ENCODE measurements at regions not wholly inside any gene's neighbourhood (a gene's known extent, or its start where the extent isn't known, plus 50 kb on each side); places are given as distances from the start of the nearest gene placed in this dataset.
A peak's percentile ranks its signal among the peaks of the same experiment; 100 is the strongest.

- peak in 2 of 7 donors; percentile 18 to 31 for DNase-seq
- Histone ChIP-seq H3K9me3 (replicated peaks in 1 of 3) (no peaks in the 10 kb centered on the region), H3K4me3 (no peak overlapping the region), H3K27ac (no peak overlapping the region), H3K27me3 (no peaks in the 10 kb centered on the region), H3K4me1 (replicated peaks in 1 of 2) (peaks cover 0 to 7% of the 10 kb centered on the region in 2 donors), H3K36me3 (replicated peaks in 1 of 2) (no peaks in the 10 kb centered on the region)
- intact Hi-C loops (cut with DNase I), result no loop called here
- WGBS, 4 donors, result 92 to 99% (median 94%) methylated on average over 9 to 31 of the region's 32 CpGs
- TF ChIP-seq, protein P1, sequence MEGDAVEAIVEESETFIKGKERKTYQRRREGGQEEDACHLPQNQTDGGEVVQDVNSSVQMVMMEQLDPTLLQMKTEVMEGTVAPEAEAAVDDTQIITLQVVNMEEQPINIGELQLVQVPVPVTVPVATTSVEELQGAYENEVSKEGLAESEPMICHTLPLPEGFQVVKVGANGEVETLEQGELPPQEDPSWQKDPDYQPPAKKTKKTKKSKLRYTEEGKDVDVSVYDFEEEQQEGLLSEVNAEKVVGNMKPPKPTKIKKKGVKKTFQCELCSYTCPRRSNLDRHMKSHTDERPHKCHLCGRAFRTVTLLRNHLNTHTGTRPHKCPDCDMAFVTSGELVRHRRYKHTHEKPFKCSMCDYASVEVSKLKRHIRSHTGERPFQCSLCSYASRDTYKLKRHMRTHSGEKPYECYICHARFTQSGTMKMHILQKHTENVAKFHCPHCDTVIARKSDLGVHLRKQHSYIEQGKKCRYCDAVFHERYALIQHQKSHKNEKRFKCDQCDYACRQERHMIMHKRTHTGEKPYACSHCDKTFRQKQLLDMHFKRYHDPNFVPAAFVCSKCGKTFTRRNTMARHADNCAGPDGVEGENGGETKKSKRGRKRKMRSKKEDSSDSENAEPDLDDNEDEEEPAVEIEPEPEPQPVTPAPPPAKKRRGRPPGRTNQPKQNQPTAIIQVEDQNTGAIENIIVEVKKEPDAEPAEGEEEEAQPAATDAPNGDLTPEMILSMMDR (IDR thresholded peaks at IDR 0.05), result no peak
- no peak for TF ChIP-seq POLR2A (IDR thresholded peaks at IDR 0.05)
Measured at GRCh38 chrX:115889121-115889890, 281.2 kb upstream of the AGTR2 start.

GRCh38 chrX:115892056-115892708 is 278.4 kb upstream of the AGTR2 start:
- Histone ChIP-seq H3K9me3 (replicated peaks in 1 of 3) (no peaks in the 10 kb centered on the region), H3K27me3 (no peaks in the 10 kb centered on the region), H3K4me1 (replicated peaks in 1 of 2) (peaks cover 0 to 7% of the 10 kb centered on the region in 2 donors), H3K4me3 (peak overlapping the region in 1 of 4 donors; percentile 33), H3K36me3 (replicated peaks in 1 of 2) (no peaks in the 10 kb centered on the region), H3K27ac (peak overlapping the region in 1 of 5 donors; percentile 24)
- peak in 1 of 7 donors; percentile 15 for DNase-seq
- WGBS, 4 donors, result 76 to 94% (median 85%) methylated on average over 5 to 7 of the region's 7 CpGs
- intact Hi-C loops (cut with DNase I), result no loop called here
- no peak for TF ChIP-seq POLR2A (IDR thresholded peaks at IDR 0.05)
- TF ChIP-seq, protein P1 (IDR thresholded peaks at IDR 0.05), result no peak

DNA sequence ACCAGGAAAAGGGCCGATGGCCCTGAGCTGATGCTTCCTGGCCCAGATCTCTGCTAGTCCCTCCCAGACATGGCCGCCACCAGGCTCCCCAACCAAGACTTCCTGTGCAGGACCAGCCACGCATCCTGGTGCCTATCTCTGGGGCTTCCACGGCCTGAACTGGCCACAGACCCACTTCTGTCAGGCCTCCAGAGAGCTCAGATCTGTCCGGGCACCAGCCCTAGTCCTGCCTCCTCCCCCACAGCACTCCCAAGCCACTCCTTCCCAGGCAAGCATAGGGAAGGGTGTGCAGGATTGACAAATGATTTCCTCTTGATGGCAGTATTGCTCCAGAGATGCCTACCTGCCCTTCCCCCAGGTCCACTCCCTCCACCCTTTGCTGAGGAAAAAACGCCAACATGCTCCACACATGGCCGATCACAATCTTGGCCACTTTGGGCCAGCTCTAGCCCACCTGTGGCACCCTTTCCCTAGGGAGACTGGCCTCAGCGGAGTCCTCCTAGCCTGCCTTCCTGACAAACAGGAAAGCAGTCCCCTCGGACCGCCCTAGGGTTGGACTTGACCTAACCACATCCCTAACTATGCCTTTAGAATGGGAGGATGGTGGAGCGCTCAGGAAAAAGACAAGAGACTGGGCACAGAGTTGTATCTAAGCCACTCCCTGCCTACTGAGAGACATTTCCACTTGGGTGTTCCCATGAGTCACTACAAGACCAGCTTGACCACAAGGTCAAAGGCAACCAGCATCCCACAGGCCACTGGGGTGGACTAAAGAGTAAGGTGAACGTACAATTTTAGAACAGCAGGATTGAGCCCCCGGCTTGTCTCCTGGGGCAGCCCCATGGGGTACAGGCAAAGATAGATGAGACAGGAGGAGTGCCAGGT is 277.5 kb upstream of the AGTR2 start:
- intact Hi-C loops (cut with DNase I), result no loop called here

More for the DNA sequence above, 277.5 kb upstream of the AGTR2 start:
- Histone ChIP-seq H3K4me3 (peak overlapping the region in 1 of 4 donors; percentile 33), H3K27ac (peak overlapping the region in 2 of 5 donors; percentile 24 to 52), H3K9me3 (replicated peaks in 1 of 3) (no peaks in the 10 kb centered on the region), H3K4me1 (replicated peaks in 1 of 2) (peaks cover 0 to 7% of the 10 kb centered on the region in 2 donors), H3K36me3 (replicated peaks in 1 of 2) (no peaks in the 10 kb centered on the region), H3K27me3 (no peaks in the 10 kb centered on the region)
- TF ChIP-seq, protein P1 (IDR thresholded peaks at IDR 0.05), result peak in 3 of 6 experiments; percentile 45 to 90 (median 58)
- TF ChIP-seq POLR2A (IDR thresholded peaks at IDR 0.05), result no peak
- 48 to 74% (median 51%) methylated on average over 7 to 13 of the region's 13 CpGs for WGBS, 4 donors
- peak in 5 of 7 donors; percentile 43 to 80 (median 73) for DNase-seq

All from adrenal gland (tissue), 9 donors.